ENCODE measurements at regions not wholly inside any gene's neighbourhood (a gene's known extent, or its start where the extent isn't known, plus 50 kb on each side); places are given as distances from the start of the nearest gene placed in this dataset.

- no peak for TF ChIP-seq ATF2 (CRISPR knock-in tag; IDR thresholded peaks at IDR 0.05; ENCODE audit: borderline replicate concordance, low read depth)
- no peak for TF ChIP-seq NFATC4 (CRISPR knock-in tag; IDR thresholded peaks at IDR 0.05)
- no peak for TF ChIP-seq EMX1 (CRISPR knock-in tag; IDR thresholded peaks at IDR 0.05)
Measured at GRCh38 chr1:55623311-55623710, 408.1 kb upstream of the USP24 start (continued).

- Mint-ChIP-seq H3K9me3 (peaks cover 25% of the 10 kb centered on the region), H3K27me3 (ENCODE audit: low read depth) (no peaks in the 10 kb centered on the region), H3K36me3 (peaks cover 3% of the 10 kb centered on the region; the same call in 1 of the 2 replicates), H3K4me3 (no peak overlapping the region), H3K27ac (no peak overlapping the region), H3K4me1 (peaks cover 41% of the 10 kb centered on the region)
- TF ChIP-seq MXD4 (CRISPR knock-in tag; IDR thresholded peaks at IDR 0.05; ENCODE audit: borderline replicate concordance) (no peak), ZNF396 (CRISPR knock-in tag; IDR thresholded peaks at IDR 0.05; ENCODE audit: borderline replicate concordance) (no peak), PRDM15 (CRISPR knock-in tag; IDR thresholded peaks at IDR 0.05) (no peak), TEAD1 (CRISPR knock-in tag; IDR thresholded peaks at IDR 0.05) (no peak), E2F5 (CRISPR knock-in tag; IDR thresholded peaks at IDR 0.05) (no peak), CBFB (CRISPR knock-in tag; IDR thresholded peaks at IDR 0.05; ENCODE audit: low read depth) (no peak)
- ATAC-seq = no peak
- CTCF ChIA-PET = no interaction called here
- POLR2A ChIA-PET = no interaction called here
- no peak for DNase-seq (ENCODE audit: low spot score)
Measured at GRCh38 chr1:55622074-55622473, 406.9 kb upstream of the USP24 start.

GRCh38 chr1:55618199-55618598 is 403.0 kb upstream of the USP24 start:
- no peak for ATAC-seq
- CTCF ChIA-PET = no interaction called here
- Mint-ChIP-seq H3K36me3 (peaks cover 3% of the 10 kb centered on the region; the same call in 1 of the 2 replicates), H3K4me3 (no peak overlapping the region), H3K9me3 (peaks cover 24% of the 10 kb centered on the region), H3K4me1 (peaks cover 24% of the 10 kb centered on the region), H3K27ac (no peak overlapping the region), H3K27me3 (ENCODE audit: low read depth) (no peaks in the 10 kb centered on the region)
- POLR2A ChIA-PET = no interaction called here
- DNase-seq (ENCODE audit: low spot score) = no peak
- TF ChIP-seq PREB (CRISPR knock-in tag; IDR thresholded peaks at IDR 0.05; ENCODE audit: borderline replicate concordance) (no peak), ZBTB43 (CRISPR knock-in tag; IDR thresholded peaks at IDR 0.05) (no peak), ZNF263 (CRISPR knock-in tag; IDR thresholded peaks at IDR 0.05; ENCODE audit: low read depth) (no peak), SMAD4 (CRISPR knock-in tag; IDR thresholded peaks at IDR 0.05) (no peak), MYBL2 (CRISPR knock-in tag; IDR thresholded peaks at IDR 0.05) (no peak), ATF1 (CRISPR knock-in tag; IDR thresholded peaks at IDR 0.05) (no peak), TCF7 (CRISPR knock-in tag; IDR thresholded peaks at IDR 0.05; ENCODE audit: low read depth) (no peak), KAT7 (CRISPR knock-in tag; IDR thresholded peaks at IDR 0.05; ENCODE audit: borderline replicate concordance) (no peak), ZMAT4 (CRISPR knock-in tag; IDR thresholded peaks at IDR 0.05) (no peak), PRRX2 (CRISPR knock-in tag; IDR thresholded peaks at IDR 0.05) (no peak), TP53 (CRISPR knock-in tag; IDR thresholded peaks at IDR 0.05) (no peak), GRHL2 (CRISPR knock-in tag; IDR thresholded peaks at IDR 0.05; ENCODE audit: insufficient replicate concordance, severe bottlenecking) (no peak), NFE2L1 (CRISPR knock-in tag; IDR thresholded peaks at IDR 0.05) (no peak), IRF1 (CRISPR knock-in tag; IDR thresholded peaks at IDR 0.05) (no peak), CREM (CRISPR knock-in tag; IDR thresholded peaks at IDR 0.05) (no peak), E2F1 (CRISPR knock-in tag; IDR thresholded peaks at IDR 0.05) (no peak)
